ENCODE measurements at regions not wholly inside any gene's neighbourhood (a gene's known extent, or its start where the extent isn't known, plus 50 kb on each side); places are given as distances from the start of the nearest gene placed in this dataset.

- TF ChIP-seq GATA2 (IDR thresholded peaks at IDR 0.05; ENCODE audit: low read depth, low read length) (no peak), GATA3 (IDR thresholded peaks at IDR 0.05; ENCODE audit: low read depth, low read length) (no peak)
These were observed 64.1 kb downstream of the UCHL1 start for GRCh38 chr4:41320786-41321185.
